ENCODE measurements at regions not wholly inside any gene's neighbourhood (a gene's known extent, or its start where the extent isn't known, plus 50 kb on each side); places are given as distances from the start of the nearest gene placed in this dataset.

DNA sequence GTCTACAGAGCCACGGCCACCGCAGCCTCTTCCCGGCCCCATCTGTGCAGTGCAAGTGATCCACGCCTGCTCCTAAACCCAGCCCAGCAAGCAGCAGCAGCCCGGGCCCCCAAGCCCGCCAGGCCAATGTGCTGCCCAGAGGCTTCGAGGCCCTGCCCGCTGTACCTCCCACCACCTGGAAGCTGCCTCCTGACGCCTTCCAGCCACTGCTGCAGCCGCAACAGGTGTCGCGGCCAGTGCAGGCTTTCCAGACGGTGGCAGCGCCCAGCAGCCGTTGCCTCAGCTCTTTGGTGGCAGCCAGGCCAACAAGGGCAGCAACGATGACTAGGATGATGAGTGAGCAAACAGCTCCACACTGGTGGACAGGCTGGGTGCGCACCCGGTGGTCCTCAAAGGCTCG, 50.2 kb upstream of the TPM4 start:
- TF ChIP-seq REST (IDR thresholded peaks at IDR 0.05; ENCODE audit: low read depth): no peak
- TF ChIP-seq TEAD4 (IDR thresholded peaks at IDR 0.05): no peak
- no peak for TF ChIP-seq TAF1 (IDR thresholded peaks at IDR 0.05; ENCODE audit: low read depth)
- TF ChIP-seq EP300 (IDR thresholded peaks at IDR 0.05; ENCODE audit: borderline replicate concordance): no peak
- TF ChIP-seq CEBPB (IDR thresholded peaks at IDR 0.05): no peak
- TF ChIP-seq TCF12 (IDR thresholded peaks at IDR 0.05; ENCODE audit: low read depth): no peak
- no peak for TF ChIP-seq NFIC (IDR thresholded peaks at IDR 0.05)
- no peak for TF ChIP-seq RAD21 (IDR thresholded peaks at IDR 0.05; ENCODE audit: low read depth)
- TF ChIP-seq CREB1 (IDR thresholded peaks at IDR 0.05; ENCODE audit: low read depth): no peak
